Osteocyte (in vitro differentiated cells): ENCODE measurements at regions not wholly inside any gene's neighbourhood (a gene's known extent, or its start where the extent isn't known, plus 50 kb on each side); places are given as distances from the start of the nearest gene placed in this dataset.

Experiments used
- DNase-seq: peaks from one replicate; pipeline ENCODE4 v3.0.0; 2021; ENCODE audit warnings: mixed read lengths; ENCODE audit not compliant: unreplicated experiment; ENCODE audit errors: extremely low spot score
- H3K27ac Mint-ChIP-seq: one replicate; pipeline ENCODE4 v1.8.0; 2021; ENCODE audit warnings: mild to moderate bottlenecking, mixed read lengths; ENCODE audit not compliant: unreplicated experiment
- H3K27me3 Mint-ChIP-seq: one replicate; pipeline ENCODE4 v1.8.0; 2021; ENCODE audit warnings: mixed read lengths; ENCODE audit not compliant: unreplicated experiment
- H3K36me3 Mint-ChIP-seq: one replicate; pipeline ENCODE4 v1.8.0; 2021; ENCODE audit warnings: mixed read lengths; ENCODE audit not compliant: unreplicated experiment
- H3K4me1 Mint-ChIP-seq: one replicate; pipeline ENCODE4 v1.8.0; 2021; ENCODE audit warnings: mixed read lengths; ENCODE audit not compliant: unreplicated experiment
- H3K4me3 Mint-ChIP-seq: one replicate; pipeline ENCODE4 v1.8.0; 2021; ENCODE audit warnings: mild to moderate bottlenecking, moderate library complexity, mixed read lengths; ENCODE audit not compliant: unreplicated experiment
- H3K9me3 Mint-ChIP-seq: one replicate; pipeline ENCODE4 v1.8.0; 2021; ENCODE audit warnings: mixed read lengths; ENCODE audit not compliant: unreplicated experiment
- CTCF ChIP-seq: fragments of 200-600 bp; sonication (generic); IDR thresholded peaks from 2 replicates; pipeline ENCODE4 v1.5.0; 2021; ENCODE audit warnings: antibody characterized with exemption, mild to moderate bottlenecking, moderate library complexity

- TF ChIP-seq CTCF = no peak
These were observed 163.6 kb downstream of the GNAT3 start for GRCh38 chr7:80348223-80348622.

GRCh38 chr7:80347173-80347572 is 164.7 kb downstream of the GNAT3 start:
- H3K4me1 Mint-ChIP-seq = no peaks in the 10 kb centered on the region
- no peaks in the 10 kb centered on the region for H3K9me3 Mint-ChIP-seq
- no peaks in the 10 kb centered on the region for H3K27me3 Mint-ChIP-seq
- H3K4me3 Mint-ChIP-seq = no peak overlapping the region
- H3K36me3 Mint-ChIP-seq = no peaks in the 10 kb centered on the region
- TF ChIP-seq CTCF = no peak
- DNase-seq = no peak
- H3K27ac Mint-ChIP-seq = no peak overlapping the region

More at GRCh38 chr7:80348223-80348622, 163.6 kb downstream of the GNAT3 start:
- H3K36me3 Mint-ChIP-seq = no peaks in the 10 kb centered on the region
- H3K4me1 Mint-ChIP-seq = no peaks in the 10 kb centered on the region
- no peak for DNase-seq
- no peaks in the 10 kb centered on the region for H3K27me3 Mint-ChIP-seq
- H3K4me3 Mint-ChIP-seq = no peak overlapping the region
- no peaks in the 10 kb centered on the region for H3K9me3 Mint-ChIP-seq
- H3K27ac Mint-ChIP-seq = no peak overlapping the region

- Mint-ChIP-seq H3K9me3 (no peaks in the 10 kb centered on the region), H3K27ac (no peak overlapping the region), H3K27me3 (no peaks in the 10 kb centered on the region), H3K4me1 (no peaks in the 10 kb centered on the region), H3K4me3 (no peak overlapping the region), H3K36me3 (no peaks in the 10 kb centered on the region)
- DNase-seq = no peak
- TF ChIP-seq CTCF = no peak
These were observed 165.2 kb downstream of the GNAT3 start for GRCh38 chr7:80346704-80347103.

GRCh38 chr7:80335511-80336231 is 176.2 kb downstream of the GNAT3 start:
- no peak for DNase-seq
- Mint-ChIP-seq H3K9me3 (no peaks in the 10 kb centered on the region), H3K4me3 (no peak overlapping the region), H3K27ac (no peak overlapping the region), H3K4me1 (peaks cover 6% of the 10 kb centered on the region), H3K36me3 (no peaks in the 10 kb centered on the region), H3K27me3 (no peaks in the 10 kb centered on the region)
- TF ChIP-seq CTCF = no peak

GRCh38 chr7:80334908-80335307 is 177.0 kb downstream of the GNAT3 start:
- H3K27me3 Mint-ChIP-seq = no peaks in the 10 kb centered on the region
- H3K4me3 Mint-ChIP-seq = no peak overlapping the region
- peaks cover 8% of the 10 kb centered on the region for H3K4me1 Mint-ChIP-seq
- no peaks in the 10 kb centered on the region for H3K36me3 Mint-ChIP-seq
- no peak for DNase-seq
- no peaks in the 10 kb centered on the region for H3K9me3 Mint-ChIP-seq
- no peak overlapping the region for H3K27ac Mint-ChIP-seq
- TF ChIP-seq CTCF = peak; percentile 11
